SU-DHL-6 (cell line): ENCODE measurements at regions not wholly inside any gene's neighbourhood (a gene's known extent, or its start where the extent isn't known, plus 50 kb on each side); places are given as distances from the start of the nearest gene placed in this dataset.

Source experiments
- H2AFZ ChIP-seq: fragments of 200-600 bp; sonication (generic); 2 replicates; pipeline ENCODE4 v1.6.1; 2014; ENCODE audit warnings: low read depth, mild to moderate bottlenecking, moderate library complexity, mixed read lengths, antibody characterized with exemption, low read length; ENCODE audit not compliant: severe bottlenecking
- H3F3A ChIP-seq: fragments of 200-600 bp; shearing (Covaris generic); 2 replicates; pipeline ENCODE4 v1.6.0; 2016; ENCODE audit warnings: antibody characterized with exemption, mild to moderate bottlenecking; ENCODE audit not compliant: insufficient read depth
- H3K27ac ChIP-seq: fragments of 200-600 bp; sonication (generic); 2 replicates; pipeline ENCODE4 v1.5.1; 2016; ENCODE audit warnings: low read depth, mild to moderate bottlenecking, low read length, moderate library complexity, mixed read lengths
- H3K27me3 ChIP-seq: fragments of 200-600 bp; sonication (generic), shearing (Covaris generic); 2 replicates; pipeline ENCODE4 v1.6.0; 2014; ENCODE audit warnings: mild to moderate bottlenecking, low read length
- H3K36me3 ChIP-seq: fragments of 200-600 bp; sonication (generic); 2 replicates; pipeline ENCODE4 v1.6.1; 2014; ENCODE audit warnings: mild to moderate bottlenecking, low read length, mixed read lengths
- H3K4me2 ChIP-seq: fragments of 300-600, 200-600 bp; shearing (Covaris generic), sonication (generic); 2 replicates; pipeline ENCODE4 v1.6.0; 2014; ENCODE audit warnings: low read length, low read depth, mild to moderate bottlenecking; ENCODE audit not compliant: poor library complexity, severe bottlenecking
- H3K4me3 ChIP-seq: fragments of 200-600 bp; sonication (generic); 2 replicates; pipeline ENCODE4 v1.5.1; 2014; ENCODE audit warnings: antibody characterized with exemption, low read length, mild to moderate bottlenecking, mixed read lengths; ENCODE audit not compliant: insufficient read depth, poor library complexity, severe bottlenecking
- H3K79me2 ChIP-seq: fragments of 200-600 bp; sonication (generic); 2 replicates; pipeline ENCODE4 v1.6.1; 2014; ENCODE audit warnings: mild to moderate bottlenecking, low read length, moderate library complexity; ENCODE audit not compliant: insufficient read depth
- H3K9ac ChIP-seq: fragments of 200-600 bp; sonication (generic); 2 replicates; pipeline ENCODE4 v1.7.0; 2014; ENCODE audit warnings: mild to moderate bottlenecking, low read length
- H3K9me2 ChIP-seq: fragments of 200-600 bp; sonication (generic); replicated peaks from 2 replicates; pipeline ENCODE4 v1.6.1; 2014; ENCODE audit warnings: low read length; ENCODE audit not compliant: insufficient read depth
- H3K9me3 ChIP-seq: fragments of 200-600 bp; sonication (generic); 2 replicates; pipeline ENCODE4 v1.6.1; 2014; ENCODE audit warnings: low read length, mixed read lengths; ENCODE audit not compliant: insufficient read depth
- H4K20me1 ChIP-seq: fragments of 200-600 bp; sonication (generic); 2 replicates; pipeline ENCODE4 v1.6.1; 2014; ENCODE audit warnings: low read depth, mild to moderate bottlenecking, antibody characterized with exemption, low read length, moderate library complexity, mixed read lengths
- EZH2phosphoT487 ChIP-seq: fragments of 200-600 bp; sonication (generic), shearing (Covaris generic); conservative IDR thresholded peaks from 2 replicates; pipeline ENCODE4 v1.6.1; 2018; ENCODE audit warnings: mild to moderate bottlenecking, antibody characterized with exemption, low read length, moderate library complexity, mixed read lengths
- TF ChIP-seq, protein P1 (sequence below): fragments of 200-600 bp; sonication (generic); IDR thresholded peaks from one replicate; pipeline ENCODE4 v1.5.1; 2017; ENCODE audit warnings: antibody characterized with exemption, mild to moderate bottlenecking, low read length, moderate library complexity; ENCODE audit not compliant: insufficient read depth, poor library complexity, severe bottlenecking

- TF ChIP-seq, protein P1, sequence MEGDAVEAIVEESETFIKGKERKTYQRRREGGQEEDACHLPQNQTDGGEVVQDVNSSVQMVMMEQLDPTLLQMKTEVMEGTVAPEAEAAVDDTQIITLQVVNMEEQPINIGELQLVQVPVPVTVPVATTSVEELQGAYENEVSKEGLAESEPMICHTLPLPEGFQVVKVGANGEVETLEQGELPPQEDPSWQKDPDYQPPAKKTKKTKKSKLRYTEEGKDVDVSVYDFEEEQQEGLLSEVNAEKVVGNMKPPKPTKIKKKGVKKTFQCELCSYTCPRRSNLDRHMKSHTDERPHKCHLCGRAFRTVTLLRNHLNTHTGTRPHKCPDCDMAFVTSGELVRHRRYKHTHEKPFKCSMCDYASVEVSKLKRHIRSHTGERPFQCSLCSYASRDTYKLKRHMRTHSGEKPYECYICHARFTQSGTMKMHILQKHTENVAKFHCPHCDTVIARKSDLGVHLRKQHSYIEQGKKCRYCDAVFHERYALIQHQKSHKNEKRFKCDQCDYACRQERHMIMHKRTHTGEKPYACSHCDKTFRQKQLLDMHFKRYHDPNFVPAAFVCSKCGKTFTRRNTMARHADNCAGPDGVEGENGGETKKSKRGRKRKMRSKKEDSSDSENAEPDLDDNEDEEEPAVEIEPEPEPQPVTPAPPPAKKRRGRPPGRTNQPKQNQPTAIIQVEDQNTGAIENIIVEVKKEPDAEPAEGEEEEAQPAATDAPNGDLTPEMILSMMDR: no peak
- TF ChIP-seq EZH2phosphoT487: no peak
- no peak overlapping the region for H3K4me3 ChIP-seq
- H3K9ac ChIP-seq: no peak overlapping the region
- no peaks in the 10 kb centered on the region for H3F3A ChIP-seq
- no peaks in the 10 kb centered on the region for H4K20me1 ChIP-seq
- H3K36me3 ChIP-seq: no peaks in the 10 kb centered on the region
- H3K9me2 ChIP-seq: no peaks in the 10 kb centered on the region
- no peak overlapping the region for H2AFZ ChIP-seq
- H3K27ac ChIP-seq: no peak overlapping the region
- no peaks in the 10 kb centered on the region for H3K27me3 ChIP-seq
- H3K4me2 ChIP-seq: no peak overlapping the region
- H3K9me3 ChIP-seq: no peaks in the 10 kb centered on the region
- no peaks in the 10 kb centered on the region for H3K79me2 ChIP-seq
Observed at GRCh38 chr6:99219788-99220187, 129.7 kb downstream of the FAXC start.

GRCh38 chr6:99216959-99217358 lies 132.5 kb downstream of the FAXC start:
- H3K36me3 ChIP-seq: no peaks in the 10 kb centered on the region
- H3K9me3 ChIP-seq: no peaks in the 10 kb centered on the region
- H4K20me1 ChIP-seq: no peaks in the 10 kb centered on the region
- no peak overlapping the region for H3K9ac ChIP-seq
- no peak overlapping the region for H3K4me2 ChIP-seq
- H3K79me2 ChIP-seq: no peaks in the 10 kb centered on the region
- H3K9me2 ChIP-seq: no peaks in the 10 kb centered on the region
- no peak overlapping the region for H3K27ac ChIP-seq
- H2AFZ ChIP-seq: no peak overlapping the region
- no peak for TF ChIP-seq EZH2phosphoT487
- TF ChIP-seq, protein P1: no peak
- H3K4me3 ChIP-seq: no peak overlapping the region
- H3F3A ChIP-seq: no peaks in the 10 kb centered on the region
- H3K27me3 ChIP-seq: no peaks in the 10 kb centered on the region

DNA sequence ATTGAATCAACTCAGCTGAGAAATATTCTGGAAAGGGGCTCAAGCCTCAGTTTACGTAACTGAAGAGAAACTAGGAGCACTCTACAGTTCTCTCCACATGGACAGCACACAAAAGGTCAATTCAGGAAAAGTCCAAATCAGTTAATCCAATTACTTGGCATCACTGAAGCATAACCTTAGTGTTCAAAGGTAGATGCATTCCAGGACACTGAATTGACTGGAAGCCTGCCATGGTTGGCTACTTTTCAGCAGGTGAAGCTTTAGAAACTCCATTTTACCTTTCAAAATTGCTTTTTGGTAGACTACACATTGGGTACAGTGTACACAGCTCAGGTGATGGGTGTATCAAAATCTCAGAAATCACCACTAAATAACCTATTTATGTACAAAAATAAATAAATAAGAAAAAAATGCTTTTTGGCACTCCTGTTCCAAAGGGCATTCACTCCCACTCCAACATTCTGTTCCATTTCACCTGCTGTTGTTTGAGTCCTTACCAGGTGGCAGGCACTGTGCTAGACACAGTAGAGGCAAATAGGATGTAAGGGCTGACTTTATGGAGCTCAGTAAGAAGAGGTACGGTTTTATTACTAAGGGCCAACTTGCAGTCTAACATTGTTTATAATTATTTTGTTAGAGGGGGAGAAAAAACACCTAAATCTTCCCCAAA lies 153.4 kb downstream of the FAXC start:
- no peak overlapping the region for H3K4me3 ChIP-seq
- H3K9me3 ChIP-seq: no peaks in the 10 kb centered on the region
- no peaks in the 10 kb centered on the region for H3K9me2 ChIP-seq
- no peak overlapping the region for H2AFZ ChIP-seq
- H3K9ac ChIP-seq: no peak overlapping the region
- H3K27ac ChIP-seq: no peak overlapping the region
- TF ChIP-seq EZH2phosphoT487: no peak
- TF ChIP-seq, protein P1: no peak
- H3F3A ChIP-seq: no peaks in the 10 kb centered on the region
- H3K4me2 ChIP-seq: no peak overlapping the region
- H3K27me3 ChIP-seq: no peaks in the 10 kb centered on the region
- H3K36me3 ChIP-seq: no peaks in the 10 kb centered on the region
- H3K79me2 ChIP-seq: no peaks in the 10 kb centered on the region
- no peaks in the 10 kb centered on the region for H4K20me1 ChIP-seq
